H1 (cell line): ENCODE measurements at regions not wholly inside any gene's neighbourhood (a gene's known extent, or its start where the extent isn't known, plus 50 kb on each side); places are given as distances from the start of the nearest gene placed in this dataset.

Experiments
- BACH1 ChIP-seq: IDR thresholded peaks from 2 replicates; pipeline ENCODE4 v1.6.1; 2012; ENCODE audit warnings: low read length, improper control_type of control experiment
- EP300 ChIP-seq, 2 experiments: IDR thresholded peaks; 1 replicate in 1 of 2; 2 replicates in 1 of 2; pipeline ENCODE4 v1.6.1; 2011 to 2012; ENCODE audit warnings: low read depth in 2 of 2, low read length in 2 of 2, mild to moderate bottlenecking in 2 of 2, borderline replicate concordance in 1 of 2, inconsistent platforms in 1 of 2, moderate library complexity in 1 of 2
- PHF8 ChIP-seq: fragments of 200-600 bp; sonication (generic); conservative IDR thresholded peaks from 2 replicates; pipeline ENCODE4 v1.7.1; 2012; ENCODE audit warnings: low read depth, mild to moderate bottlenecking, inconsistent platforms, low read length, moderate library complexity
- POLR2AphosphoS5 ChIP-seq: IDR thresholded peaks from 2 replicates; pipeline ENCODE4 v1.6.1; 2011; ENCODE audit warnings: low read depth, low read length
- POU5F1 ChIP-seq: IDR thresholded peaks from 2 replicates; pipeline ENCODE4 v1.6.1; 2011; ENCODE audit warnings: low read depth, mild to moderate bottlenecking, low read length, moderate library complexity
- RBBP5 ChIP-seq: IDR thresholded peaks from 2 replicates; pipeline ENCODE4 v1.7.1; 2012; ENCODE audit warnings: low read depth, mild to moderate bottlenecking, inconsistent platforms, low read length, moderate library complexity, borderline replicate concordance
- TCF12 ChIP-seq: IDR thresholded peaks from 2 replicates; pipeline ENCODE4 v1.6.1; 2011; ENCODE audit warnings: low read depth, mild to moderate bottlenecking, low read length

DNA sequence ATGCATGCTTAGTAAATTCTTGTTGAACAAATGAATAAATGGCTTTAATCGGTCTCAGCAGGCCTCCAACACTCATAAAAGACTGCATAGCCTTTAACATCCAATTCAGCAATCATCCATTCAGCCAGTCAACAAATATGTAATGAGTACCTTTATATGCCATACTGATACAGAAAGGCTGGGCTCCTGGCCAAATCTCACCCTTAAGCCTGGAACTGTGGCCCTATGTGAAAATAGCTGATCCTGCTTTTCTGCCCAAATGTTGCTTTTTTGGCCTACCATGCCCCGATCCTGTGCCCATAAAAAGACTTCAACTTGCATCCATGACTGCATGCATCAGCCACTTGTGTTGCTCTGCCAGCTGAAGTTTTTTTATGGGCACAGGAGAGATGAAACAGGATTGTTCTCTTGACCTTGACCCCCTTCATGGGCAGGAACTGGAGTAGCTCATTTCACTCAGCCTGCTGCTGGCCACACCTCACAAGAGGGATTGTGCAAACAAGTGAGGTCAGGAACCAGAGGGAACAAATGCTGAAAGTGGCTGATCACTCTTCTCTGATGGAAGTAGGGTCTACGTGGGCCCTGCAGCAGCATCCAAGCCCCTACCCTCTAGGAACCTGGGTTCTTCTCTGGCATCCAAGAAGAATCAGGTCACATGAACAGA, 75.6 kb downstream of the NPY1R start (continued):
- TF ChIP-seq EP300 (IDR thresholded peaks at IDR 0.05; ENCODE audit: borderline replicate concordance in 1 of 2, low read depth in 2 of 2, low read length in 2 of 2) (no peak), TCF12 (no peak), PHF8 (no peak), POU5F1 (no peak), BACH1 (no peak), RBBP5 (no peak), POLR2AphosphoS5 (no peak)
